IMR-90 (cell line): ENCODE measurements at regions not wholly inside any gene's neighbourhood (a gene's known extent, or its start where the extent isn't known, plus 50 kb on each side); places are given as distances from the start of the nearest gene placed in this dataset.

ENCODE experiments used
- ATAC-seq: fragments of 200-7000 bp; cut with Tn5 transposase; 2 replicates; pipeline ENCODE4 v1.9.1; 2020; ENCODE audit warnings: low read depth, mild to moderate bottlenecking, moderate library complexity
- BruUV-seq: library from RNA; stranded (reverse); fragments of 400-500 nt; replicated peaks from 2 replicates; lab custom pipeline; 2021; lab: Mats Ljungman, UMichigan
- CTCF ChIA-PET: fragments of 300-600 bp; formaldehyde crosslinking; extraction: SDS; loops from one replicate; lab custom pipeline; 2021; ENCODE audit warnings: antibody characterized with exemption; lab: Yijun Ruan, JAX
- POLR2A ChIA-PET: fragments of 300-600 bp; sonication (Branson Sonifier 250); formaldehyde crosslinking; loops from one replicate; lab custom pipeline; 2022; ENCODE audit warnings: antibody characterized with exemption; ENCODE audit not compliant: unreplicated experiment; lab: Charles Lee
- DNase-seq: peaks from one replicate; pipeline ENCODE4 v3.0.0; 2013
- H2AFZ ChIP-seq: replicated peaks from 2 replicates; pipeline ENCODE3; 2013; ENCODE audit warnings: low read length, mild to moderate bottlenecking; ENCODE audit not compliant: poor library complexity
- H2AK5ac ChIP-seq: 2 replicates; pipeline ENCODE4 v1.6.1; 2013; ENCODE audit warnings: low read depth, low read length, inconsistent platforms
- H2AK9ac ChIP-seq: replicated peaks from 2 replicates; pipeline ENCODE3; 2013; ENCODE audit warnings: mild to moderate bottlenecking, low read depth, low read length, moderate library complexity; ENCODE audit not compliant: poor library complexity
- H2BK120ac ChIP-seq: 2 replicates; pipeline ENCODE4 v1.6.1; 2013; ENCODE audit warnings: low read depth, low read length, inconsistent platforms
- H2BK15ac ChIP-seq: 3 replicates; pipeline ENCODE4 v1.6.1; 2013; ENCODE audit warnings: low read depth, low read length, inconsistent platforms
- H2BK20ac ChIP-seq: 2 replicates; pipeline ENCODE4 v1.6.1; 2013; ENCODE audit warnings: low read depth, mild to moderate bottlenecking, inconsistent platforms, low read length, moderate library complexity
- H2BK5ac ChIP-seq: 2 replicates; pipeline ENCODE4 v1.6.1; 2013; ENCODE audit warnings: mild to moderate bottlenecking, low read depth, low read length, inconsistent platforms; ENCODE audit not compliant: poor library complexity, severe bottlenecking
- H3K14ac ChIP-seq: replicated peaks from 2 replicates; pipeline ENCODE4 v1.6.1; 2013; ENCODE audit warnings: low read depth, low read length, inconsistent platforms
- H3K18ac ChIP-seq: 2 replicates; pipeline ENCODE4 v1.6.1; 2013; ENCODE audit warnings: low read depth, low read length, control low read depth
- H3K23ac ChIP-seq: 2 replicates; pipeline ENCODE4 v1.6.1; 2013; ENCODE audit warnings: low read depth, low read length, inconsistent platforms
- H3K27ac ChIP-seq: 2 replicates; pipeline ENCODE4 v1.5.1; 2013; ENCODE audit warnings: mild to moderate bottlenecking, control low read depth, low read length; ENCODE audit not compliant: insufficient read depth
- H3K27me3 ChIP-seq: 2 replicates; pipeline ENCODE4 v1.6.1; 2013; ENCODE audit warnings: low read length; ENCODE audit not compliant: control insufficient read depth, insufficient read depth
- H3K36me3 ChIP-seq: 2 replicates; pipeline ENCODE4 v1.6.1; 2013; ENCODE audit warnings: low read length, mixed read lengths; ENCODE audit not compliant: control insufficient read depth, insufficient read depth
- H3K4ac ChIP-seq: 2 replicates; pipeline ENCODE4 v1.6.1; 2013; ENCODE audit warnings: low read depth, low read length, inconsistent platforms
- H3K4me1 ChIP-seq: 2 replicates; pipeline ENCODE4 v1.6.1; 2013; ENCODE audit warnings: low read length, mixed read lengths; ENCODE audit not compliant: control insufficient read depth, insufficient read depth
- H3K4me2 ChIP-seq: 2 replicates; pipeline ENCODE4 v1.6.1; 2013; ENCODE audit warnings: low read depth, mild to moderate bottlenecking, control low read depth, low read length, moderate library complexity
- H3K4me3 ChIP-seq: 2 replicates; pipeline ENCODE4 v1.5.1; 2013; ENCODE audit warnings: low read depth, mild to moderate bottlenecking, control low read depth, low read length, moderate library complexity; ENCODE audit not compliant: insufficient read depth
- H3K56ac ChIP-seq: 2 replicates; pipeline ENCODE4 v1.6.1; 2013; ENCODE audit warnings: low read length, inconsistent platforms; ENCODE audit not compliant: insufficient read depth; ENCODE audit errors: extremely low read depth
- H3K79me1 ChIP-seq, 2 experiments: 2 replicates each; pipeline ENCODE4 v1.6.1; 2013; ENCODE audit warnings: low read length in 2 of 2, inconsistent platforms in 1 of 2, low read depth in 1 of 2
- H3K9ac ChIP-seq: 2 replicates; pipeline ENCODE4 v1.6.1; 2013; ENCODE audit warnings: low read depth, low read length, control low read depth
- H3K9me1 ChIP-seq: 2 replicates; pipeline ENCODE4 v1.6.1; 2013; ENCODE audit warnings: low read length, inconsistent platforms; ENCODE audit not compliant: insufficient read depth
- H3K9me3 ChIP-seq: 2 replicates; pipeline ENCODE4 v1.6.1; 2013; ENCODE audit warnings: low read length; ENCODE audit not compliant: control insufficient read depth, insufficient read depth
- H4K20me1 ChIP-seq: 2 replicates; pipeline ENCODE4 v1.6.1; 2013; ENCODE audit warnings: low read length, inconsistent platforms; ENCODE audit not compliant: insufficient read depth
- H4K5ac ChIP-seq: 2 replicates; pipeline ENCODE4 v1.6.1; 2013; ENCODE audit warnings: mild to moderate bottlenecking, low read depth, low read length, control low read depth
- H4K8ac ChIP-seq, 2 experiments: 2 replicates each; pipeline ENCODE4 v1.6.1; 2013; ENCODE audit warnings: low read depth in 2 of 2, low read length in 2 of 2, control low read depth in 1 of 2, inconsistent platforms in 1 of 2
- H4K91ac ChIP-seq: 2 replicates; pipeline ENCODE4 v1.6.1; 2013; ENCODE audit warnings: low read depth, low read length, inconsistent platforms; ENCODE audit not compliant: insufficient read depth
- CTCF ChIP-seq: conservative IDR thresholded peaks from 2 replicates; pipeline ENCODE4 v1.5.1; 2012; ENCODE audit warnings: mild to moderate bottlenecking, low read depth, low read length, improper control_type of control experiment
- FOS ChIP-seq: fragments of 150-350 bp; IDR thresholded peaks from 2 replicates; pipeline ENCODE4 v1.6.1; 2016; ENCODE audit warnings: low read depth, low read length
- MAFK ChIP-seq: IDR thresholded peaks from 2 replicates; pipeline ENCODE4 v1.6.1; 2012; ENCODE audit warnings: low read depth, low read length, improper control_type of control experiment
- MXI1 ChIP-seq: IDR thresholded peaks from 2 replicates; pipeline ENCODE4 v1.6.1; 2012; ENCODE audit warnings: low read depth, mild to moderate bottlenecking, low read length, moderate library complexity, borderline replicate concordance
- NFE2L2 ChIP-seq: fragments of 150-350 bp; IDR thresholded peaks from 2 replicates; pipeline ENCODE4 v1.6.1; 2016; ENCODE audit warnings: low read depth, mild to moderate bottlenecking, low read length
- RCOR1 ChIP-seq: IDR thresholded peaks from 2 replicates; pipeline ENCODE4 v1.6.1; 2012; ENCODE audit warnings: mild to moderate bottlenecking, low read length, improper control_type of control experiment; ENCODE audit not compliant: insufficient replicate concordance
- SMC3 ChIP-seq: fragments of 150-350 bp; IDR thresholded peaks from 2 replicates; pipeline ENCODE4 v1.6.1; 2016; ENCODE audit warnings: low read depth, mild to moderate bottlenecking, antibody characterized with exemption, low read length, moderate library complexity
- USF2 ChIP-seq: fragments of 150-350 bp; IDR thresholded peaks from 2 replicates; pipeline ENCODE4 v1.6.1; 2017; ENCODE audit warnings: mild to moderate bottlenecking, antibody characterized with exemption, low read length, low read depth
- WGBS, 2 experiments: methylation state at CpG; one replicate each; pipeline versions ENCODE4 v1.1.5 to v1.1.7; 2013; ENCODE audit warnings: missing lambda C conversion rate in 2 of 2; ENCODE audit not compliant: insufficient read length in 1 of 2; ENCODE audit errors: extremely low coverage in 2 of 2; 5-methylcytosine and 5-hydroxymethylcytosine counted together
- dilution Hi-C: fragments of 300-500 bp; cut with HindIII; formaldehyde crosslinking; loops from one replicate; pipeline ENCODE4 v1.14.3; 2018; ENCODE audit warnings: low sequenced_read_pairs; ENCODE audit not compliant: unreplicated experiment
- in situ Hi-C: fragments of 300-500 bp; cut with MboI; formaldehyde crosslinking; loops from 3 replicates; pipeline ENCODE4 v1.14.3; 2019; ENCODE audit warnings: low sequenced_read_pairs, inconsistent platforms, mixed read lengths
- intact Hi-C: fragments of 100-400 bp; cut with micrococcal nuclease; formaldehyde crosslinking; loops from 2 replicates; pipeline ENCODE4 v1.10.0; 2022

- CTCF ChIA-PET = no interaction called here
Observed at GRCh38 chr15:98163319-98164045, 203.0 kb downstream of the ARRDC4 start.

More at GRCh38 chr15:98163319-98164045, 203.0 kb downstream of the ARRDC4 start:
- no peak overlapping the region for H2AK9ac ChIP-seq
- H2BK15ac ChIP-seq = no peak overlapping the region
- no peak overlapping the region for H3K4ac ChIP-seq
- no peak overlapping the region for H4K91ac ChIP-seq
- in situ Hi-C loops = no loop called here
- no peak overlapping the region for H2BK120ac ChIP-seq
- 40% methylated on average over 7 of the region's 23 CpGs; no CpG with 5 or more reads in 1 of the 2 experiments for WGBS, 2 experiments
- BruUV-seq = no TSS peak
- no peak overlapping the region for H2AK5ac ChIP-seq
- peaks cover 27% of the 10 kb centered on the region for H3K9me3 ChIP-seq
- H3K18ac ChIP-seq = no peak overlapping the region
- no peaks in the 10 kb centered on the region for H3K9me1 ChIP-seq
- no peak overlapping the region for H2AFZ ChIP-seq
- ATAC-seq (no peak), DNase-seq (no peak)
- H3K14ac ChIP-seq = no peak overlapping the region
- H3K23ac ChIP-seq = no peak overlapping the region
- H2BK20ac ChIP-seq = no peak overlapping the region
- H3K4me1 ChIP-seq = no peaks in the 10 kb centered on the region
- H3K36me3 ChIP-seq = no peaks in the 10 kb centered on the region
- intact Hi-C loops = no loop called here
- no peaks in the 10 kb centered on the region for H4K20me1 ChIP-seq
- H3K4me3 ChIP-seq = no peak overlapping the region
- no peak overlapping the region for H4K8ac ChIP-seq
- no peaks in the 10 kb centered on the region for H3K27me3 ChIP-seq
- no peak for TF ChIP-seq NFE2L2
- TF ChIP-seq CTCF = no peak
- no peak for TF ChIP-seq MXI1
- no peak for TF ChIP-seq RCOR1
- TF ChIP-seq USF2 = no peak
- TF ChIP-seq SMC3 = no peak
- TF ChIP-seq FOS = no peak
- TF ChIP-seq MAFK = no peak
- H3K79me1 ChIP-seq = no peaks in the 10 kb centered on the region
- POLR2A ChIA-PET = no interaction called here
- H3K27ac ChIP-seq = no peak overlapping the region
- H4K5ac ChIP-seq = no peak overlapping the region
- no peak overlapping the region for H2BK5ac ChIP-seq
- no peak overlapping the region for H3K9ac ChIP-seq
- dilution Hi-C loops = no loop called here
- no peak overlapping the region for H3K56ac ChIP-seq
- H3K4me2 ChIP-seq = no peak overlapping the region
